Heart left ventricle (tissue), 16 donors: ENCODE measurements at regions not wholly inside any gene's neighbourhood (a gene's known extent, or its start where the extent isn't known, plus 50 kb on each side); places are given as distances from the start of the nearest gene placed in this dataset.

Experiments used
- ATAC-seq, 4 donors: fragments of 200-7000 bp; cut with Tn5 transposase; one replicate each; pipeline ENCODE4 v1.9.1; 2020 to 2022; ENCODE audit warnings: moderate library complexity in 4 of 4, mild to moderate bottlenecking in 3 of 4, moderate number of reproducible peaks in 1 of 4
- DNase-seq, 5 donors: peaks; one replicate each; pipeline ENCODE4 v3.0.0-alpha.2; 2020
- H3K27ac ChIP-seq, 12 donors: fragments of 200-600 bp; sonication (generic) in 4 of 12; one replicate each; pipeline versions ENCODE4 v1.5.0 to v1.8.0; 2016 to 2022; ENCODE audit warnings: mild to moderate bottlenecking in 2 of 12
- H3K27me3 ChIP-seq, 9 donors: fragments of 200-600 bp; sonication (generic) in 2 of 9; one replicate each; pipeline versions ENCODE4 v1.5.1 to v1.8.0; 2016 to 2022; ENCODE audit warnings: mild to moderate bottlenecking in 3 of 9
- H3K36me3 ChIP-seq, 9 donors: fragments of 200-600 bp; sonication (generic) in 2 of 9; one replicate each; pipeline versions ENCODE4 v1.5.0 to v1.8.0; 2018 to 2022; ENCODE audit warnings: mild to moderate bottlenecking in 2 of 9
- H3K4me1 ChIP-seq, 12 donors: fragments of 200-600 bp; sonication (generic) in 4 of 12; one replicate each; pipeline versions ENCODE4 v1.5.0 to v1.8.0; 2016 to 2022; ENCODE audit warnings: mild to moderate bottlenecking in 3 of 12
- H3K4me3 ChIP-seq, 12 donors: fragments of 200-600 bp; sonication (generic) in 4 of 12; one replicate each; pipeline versions ENCODE4 v1.5.0 to v1.8.0; 2017 to 2022; ENCODE audit warnings: mild to moderate bottlenecking in 9 of 12, moderate library complexity in 4 of 12
- H3K9me3 ChIP-seq, 12 donors: fragments of 200-600 bp; sonication (generic) in 4 of 12; one replicate each; pipeline versions ENCODE4 v1.5.0 to v1.8.0; 2016 to 2022; ENCODE audit warnings: mild to moderate bottlenecking in 1 of 12
- CTCF ChIP-seq, 12 donors: fragments of 200-600 bp; sonication (generic) in 4 of 12; IDR thresholded peaks; one replicate each; pipeline versions ENCODE4 v1.5.0 to v1.8.0; 2018 to 2022; ENCODE audit warnings: antibody characterized with exemption in 12 of 12, mild to moderate bottlenecking in 5 of 12
- POLR2A ChIP-seq, 2 donors: fragments of 450-650 bp; IDR thresholded peaks; one replicate each; pipeline ENCODE4 v1.6.1; 2017; ENCODE audit warnings: antibody characterized with exemption in 2 of 2, mild to moderate bottlenecking in 2 of 2, moderate library complexity in 2 of 2
- WGBS, 4 donors: extraction: QIAGEN DNeasy Blood & Tissue Kit in 2 of 4; methylation state at CpG; one replicate each; pipeline versions ENCODE4 v1.1.5 to v1.1.7; 2013 to 2018; 5-methylcytosine and 5-hydroxymethylcytosine counted together
- intact Hi-C, 10 donors: fragments of 100-400 bp; cut with DNase I; formaldehyde crosslinking; loops; one replicate each; pipeline versions ENCODE4 v1.11.1 to v1.14.2; 2022
- donor health status: ischemic (EF 13 %, LVEDD 7.1; RV severe dilation, severe dysfunction).
- donor health status: healthy with polysubstance abuse.
- donor health status: DM: no; HTN: yes; CAD: no.
- donor health status: DM: no; HTN: no; CAD: no.
- donor health status: ischemic (EF 25% LVEDD 6.9; RV normal size, moderate dysfunction).
- donor health status: ischemic (EF 25% LVEDD 5.7; RV mildly dilated, moderate dysfunction).
- donor health status: healthy.
- donor health status: DM: yes; HTN: yes; CAD: no.
- donor health status: ischemic (EF 35%, LVEDD 5.7; RV mildly dilated, moderate dysfunction).
- donor health status: nonischemic (EF 11% LVEDD 7.7; RV severe dilation, severe dysfunction).
- donor health status: DM: yes; HTN: yes; CAD: no.
- donor health status: PGD.
- donor health status: ischemic (EF 29% LVEDD 5.4; RV normal size, mild dysfunction).
- donor health status: nonischemic (EF 23%, LVEDD 6.1; RV moderate dilation, normal function).

DNA sequence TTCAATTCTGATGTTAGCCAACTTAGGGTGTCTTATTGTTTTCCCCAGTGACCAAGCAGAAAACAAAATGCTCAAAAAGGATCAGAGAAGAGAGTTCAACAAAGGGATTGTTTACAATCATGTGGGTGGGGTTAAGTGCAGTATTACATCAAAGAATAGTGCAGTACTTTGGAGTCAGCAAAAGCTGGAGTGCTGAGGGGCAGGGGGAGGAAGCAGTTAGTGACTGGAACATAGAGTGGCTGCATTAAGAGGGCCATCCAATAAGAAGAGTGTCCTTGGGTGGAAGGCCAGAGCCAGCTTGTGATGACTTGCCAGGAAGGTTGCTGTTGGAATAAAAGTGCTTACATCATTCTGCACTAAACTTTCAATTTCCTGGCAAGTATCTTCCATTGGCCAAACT lies 175.5 kb downstream of the CYYR1 start:
- intact Hi-C loops: no loop called here
- TF ChIP-seq CTCF (IDR thresholded peaks at IDR 0.05): no peak
- no peak for TF ChIP-seq POLR2A (IDR thresholded peaks at IDR 0.05)
- no peak for ATAC-seq
- Histone ChIP-seq H3K36me3 (no peaks in the 10 kb centered on the region), H3K4me3 (no peak overlapping the region), H3K27me3 (no peaks in the 10 kb centered on the region), H3K4me1 (no peaks in the 10 kb centered on the region), H3K9me3 (peaks cover 0 to 4% (median 0%) of the 10 kb centered on the region in 12 donors), H3K27ac (no peak overlapping the region)
- no peak for DNase-seq

DNA sequence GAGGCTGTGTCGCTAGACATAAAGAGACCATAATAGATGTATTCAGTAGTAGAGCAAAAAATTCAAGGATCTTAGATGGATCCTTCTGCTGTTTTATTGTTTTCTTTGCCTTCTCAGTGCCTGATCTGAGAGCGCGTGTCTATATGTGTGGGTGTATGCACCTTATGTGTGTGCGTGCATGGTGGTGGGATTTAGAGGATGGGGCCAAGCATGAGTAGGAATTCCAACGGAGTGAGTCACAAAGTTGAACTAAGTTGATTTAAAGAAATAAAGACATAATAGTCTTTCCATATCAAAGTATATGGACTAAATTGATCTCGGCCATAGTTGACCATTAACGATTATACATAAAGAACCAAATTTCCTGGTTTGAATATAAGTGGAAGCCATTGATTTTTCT lies 178.7 kb downstream of the CYYR1 start:
- no peak overlapping the region for H3K4me3 ChIP-seq
- WGBS, 4 donors: 92 to 97% (median 96%) methylated on average over 7 of the region's 7 CpGs
- TF ChIP-seq CTCF (IDR thresholded peaks at IDR 0.05) (no peak), POLR2A (IDR thresholded peaks at IDR 0.05) (no peak)
- ATAC-seq (no peak), DNase-seq (no peak)
- no peak overlapping the region for H3K27ac ChIP-seq
- intact Hi-C loops: no loop called here
- no peaks in the 10 kb centered on the region for H3K9me3 ChIP-seq
- no peaks in the 10 kb centered on the region for H3K36me3 ChIP-seq
- no peaks in the 10 kb centered on the region for H3K27me3 ChIP-seq
- no peaks in the 10 kb centered on the region for H3K4me1 ChIP-seq

GRCh38 chr21:26391166-26391565 lies 181.9 kb downstream of the CYYR1 start:
- Histone ChIP-seq H3K36me3 (no peaks in the 10 kb centered on the region), H3K4me3 (no peak overlapping the region), H3K27me3 (no peaks in the 10 kb centered on the region), H3K9me3 (peaks cover 0 to 5% (median 0%) of the 10 kb centered on the region in 12 donors), H3K4me1 (peaks cover 0 to 7% (median 0%) of the 10 kb centered on the region in 12 donors), H3K27ac (no peak overlapping the region)
- WGBS, 4 donors: 72 to 76% (median 73%) methylated on average over 2 of the region's 2 CpGs
- no peak for ATAC-seq
- intact Hi-C loops: no loop called here
- TF ChIP-seq CTCF (IDR thresholded peaks at IDR 0.05) (no peak), POLR2A (IDR thresholded peaks at IDR 0.05) (no peak)
- DNase-seq: no peak

DNA sequence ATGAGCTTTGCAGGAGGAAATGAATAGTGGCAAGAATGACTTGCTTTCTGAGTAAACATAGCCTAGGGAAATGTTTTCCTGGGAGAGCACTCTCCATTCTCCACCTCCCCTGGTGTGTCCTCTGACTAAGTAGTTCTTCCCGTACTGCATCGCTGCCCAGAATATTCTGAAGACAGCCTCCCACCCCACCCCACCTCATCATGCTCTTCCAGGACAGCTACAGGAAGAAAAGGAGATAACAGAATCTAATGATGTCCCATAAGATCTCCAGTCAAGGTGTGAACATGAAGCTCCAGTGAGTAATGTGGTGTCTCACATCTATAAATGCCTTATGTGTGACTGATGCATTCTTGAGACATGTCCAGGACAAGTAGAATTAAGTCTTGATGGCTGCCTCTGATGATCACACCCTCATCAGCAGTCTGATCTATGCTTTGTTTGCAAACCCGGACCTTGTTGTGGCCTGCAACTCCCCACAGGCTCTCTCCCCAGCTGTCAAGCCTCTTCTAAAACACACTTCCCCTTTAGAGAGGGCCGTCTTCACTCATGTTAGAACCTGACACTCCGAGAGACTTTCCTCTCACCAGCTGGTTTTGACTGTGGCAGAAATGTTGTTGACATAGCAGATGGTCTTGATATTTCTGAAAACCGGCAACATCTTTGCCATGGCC lies 183.0 kb downstream of the CYYR1 start:
- DNase-seq (no peak), ATAC-seq (no peak)
- no peak overlapping the region for H3K4me3 ChIP-seq
- no peak for TF ChIP-seq POLR2A (IDR thresholded peaks at IDR 0.05)
- no peaks in the 10 kb centered on the region for H3K27me3 ChIP-seq
- intact Hi-C loops: no loop called here
- 35 to 41% (median 38%) methylated on average over 6 of the region's 6 CpGs for WGBS, 4 donors
- H3K27ac ChIP-seq: no peak overlapping the region
- H3K9me3 ChIP-seq: peaks cover 0 to 5% (median 0%) of the 10 kb centered on the region in 12 donors
- no peaks in the 10 kb centered on the region for H3K36me3 ChIP-seq
- H3K4me1 ChIP-seq: peaks cover 0 to 7% (median 0%) of the 10 kb centered on the region in 12 donors

GRCh38 chr21:26388731-26389231 lies 184.3 kb downstream of the CYYR1 start:
- Histone ChIP-seq H3K9me3 (peaks cover 0 to 5% (median 0%) of the 10 kb centered on the region in 12 donors), H3K36me3 (no peaks in the 10 kb centered on the region), H3K4me1 (peaks cover 0 to 7% (median 0%) of the 10 kb centered on the region in 12 donors), H3K27ac (no peak overlapping the region), H3K27me3 (no peaks in the 10 kb centered on the region), H3K4me3 (no peak overlapping the region)
- no peak for ATAC-seq
- no peak for TF ChIP-seq POLR2A (IDR thresholded peaks at IDR 0.05)
- TF ChIP-seq CTCF (IDR thresholded peaks at IDR 0.05): no peak
- WGBS, 4 donors: 50 to 66% (median 60%) methylated on average over 1 of the region's 1 CpG
- no peak for DNase-seq
- intact Hi-C loops: no loop called here
